GM13976 (cell line): ENCODE measurements at regions not wholly inside any gene's neighbourhood (a gene's known extent, or its start where the extent isn't known, plus 50 kb on each side); places are given as distances from the start of the nearest gene placed in this dataset.

Source experiments
- DNase-seq: peaks from one replicate; pipeline ENCODE4 v3.0.0; 2012; ENCODE audit warnings: low spot score
- in situ Hi-C: fragments of 300-500 bp; cut with MboI; formaldehyde crosslinking; loops from one replicate; pipeline ENCODE4 v1.12.0; 2022; ENCODE audit warnings: low sequenced_read_pairs, mixed read lengths, inconsistent platforms; ENCODE audit not compliant: unreplicated experiment
- TF ChIP-seq, protein P1 (sequence below): IDR thresholded peaks from 2 replicates; pipeline ENCODE4 v1.5.1; 2012; ENCODE audit warnings: borderline replicate concordance, mild to moderate bottlenecking; ENCODE audit not compliant: insufficient read depth; ENCODE audit errors: extremely low read depth, missing control alignments, control extremely low read depth

DNA sequence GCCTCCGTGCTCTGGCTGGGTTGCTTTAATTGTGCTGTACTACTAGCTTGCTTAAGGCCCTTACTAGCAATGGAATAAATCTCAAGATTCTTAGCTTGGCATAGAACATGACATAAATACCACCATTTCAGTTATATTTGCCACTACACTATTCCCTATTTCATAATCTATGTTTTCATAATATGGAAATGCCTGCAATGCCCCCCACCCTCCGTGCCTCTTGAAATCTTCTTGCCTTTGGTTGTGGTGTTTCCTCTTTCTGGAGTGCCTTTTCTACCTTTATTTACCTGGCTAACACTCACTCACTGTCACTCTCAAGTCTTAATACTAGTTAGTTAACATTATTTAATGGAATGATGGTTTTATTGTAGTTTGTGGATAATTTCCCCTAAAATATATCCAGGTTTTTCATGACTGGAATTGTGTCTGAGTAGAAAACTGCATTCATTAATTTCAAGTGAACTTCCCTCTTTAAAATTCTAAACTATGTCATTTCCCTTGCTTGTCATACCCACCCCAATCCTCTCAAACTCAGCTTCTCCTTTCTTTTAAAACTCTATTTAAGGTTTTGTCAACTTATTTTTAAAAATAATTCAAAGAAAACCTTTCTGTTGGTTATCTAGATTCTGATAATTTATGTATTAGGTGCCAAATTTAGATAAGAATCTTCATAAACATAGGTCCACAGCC lies 521.7 kb upstream of the DAB2 start:
- DNase-seq: no peak
- TF ChIP-seq, protein P1, sequence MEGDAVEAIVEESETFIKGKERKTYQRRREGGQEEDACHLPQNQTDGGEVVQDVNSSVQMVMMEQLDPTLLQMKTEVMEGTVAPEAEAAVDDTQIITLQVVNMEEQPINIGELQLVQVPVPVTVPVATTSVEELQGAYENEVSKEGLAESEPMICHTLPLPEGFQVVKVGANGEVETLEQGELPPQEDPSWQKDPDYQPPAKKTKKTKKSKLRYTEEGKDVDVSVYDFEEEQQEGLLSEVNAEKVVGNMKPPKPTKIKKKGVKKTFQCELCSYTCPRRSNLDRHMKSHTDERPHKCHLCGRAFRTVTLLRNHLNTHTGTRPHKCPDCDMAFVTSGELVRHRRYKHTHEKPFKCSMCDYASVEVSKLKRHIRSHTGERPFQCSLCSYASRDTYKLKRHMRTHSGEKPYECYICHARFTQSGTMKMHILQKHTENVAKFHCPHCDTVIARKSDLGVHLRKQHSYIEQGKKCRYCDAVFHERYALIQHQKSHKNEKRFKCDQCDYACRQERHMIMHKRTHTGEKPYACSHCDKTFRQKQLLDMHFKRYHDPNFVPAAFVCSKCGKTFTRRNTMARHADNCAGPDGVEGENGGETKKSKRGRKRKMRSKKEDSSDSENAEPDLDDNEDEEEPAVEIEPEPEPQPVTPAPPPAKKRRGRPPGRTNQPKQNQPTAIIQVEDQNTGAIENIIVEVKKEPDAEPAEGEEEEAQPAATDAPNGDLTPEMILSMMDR: no peak
- in situ Hi-C loops: loop anchor here (10.0 kb wide), 1 partner anchor 748 kb away; no protein-coding TSS in a partner anchor

DNA sequence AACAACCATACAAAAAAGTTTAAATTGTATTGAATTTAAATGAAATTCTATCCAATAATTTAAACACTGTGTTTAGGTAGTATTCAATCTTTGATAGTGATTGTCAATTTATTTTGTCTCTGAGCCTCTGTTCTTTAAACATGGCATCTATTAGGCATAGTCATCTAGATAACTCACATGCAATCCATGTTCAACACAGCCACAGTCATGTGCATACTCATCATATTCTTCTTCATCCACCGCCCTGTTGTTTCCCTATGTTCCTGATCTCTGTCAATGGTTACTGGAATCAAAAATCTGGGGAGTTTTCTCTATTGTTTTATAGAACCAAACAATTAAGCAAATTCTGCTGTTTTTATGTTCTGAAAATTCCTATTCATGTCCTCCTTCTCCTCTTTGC lies 521.1 kb upstream of the DAB2 start:
- in situ Hi-C loops: loop anchor here (10.0 kb wide), 1 partner anchor 749 kb away; no protein-coding TSS in a partner anchor
- TF ChIP-seq, protein P1: no peak
- DNase-seq: no peak

DNA sequence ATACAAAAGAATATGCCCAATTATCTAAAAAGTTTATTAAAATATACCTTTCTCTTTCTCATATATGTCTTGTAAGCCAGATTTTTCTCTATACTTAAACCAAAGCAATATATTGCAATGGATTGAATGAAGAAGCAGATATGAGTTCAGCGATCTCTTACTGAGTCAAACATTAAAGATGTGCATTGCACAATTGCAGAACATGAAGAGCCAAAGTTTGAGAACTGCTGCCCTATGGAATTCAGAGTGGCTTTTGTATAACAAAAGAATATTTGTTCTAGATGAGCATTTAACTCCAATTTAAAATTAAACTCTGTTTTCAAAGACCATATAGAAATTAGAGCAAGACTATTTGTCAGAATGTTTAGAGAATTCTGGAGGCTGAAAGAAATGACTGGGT lies 519.0 kb upstream of the DAB2 start:
- TF ChIP-seq, protein P1: no peak
- in situ Hi-C loops: loop anchor here (10.0 kb wide), 1 partner anchor 751 kb away; no protein-coding TSS in a partner anchor
- no peak for DNase-seq

DNA sequence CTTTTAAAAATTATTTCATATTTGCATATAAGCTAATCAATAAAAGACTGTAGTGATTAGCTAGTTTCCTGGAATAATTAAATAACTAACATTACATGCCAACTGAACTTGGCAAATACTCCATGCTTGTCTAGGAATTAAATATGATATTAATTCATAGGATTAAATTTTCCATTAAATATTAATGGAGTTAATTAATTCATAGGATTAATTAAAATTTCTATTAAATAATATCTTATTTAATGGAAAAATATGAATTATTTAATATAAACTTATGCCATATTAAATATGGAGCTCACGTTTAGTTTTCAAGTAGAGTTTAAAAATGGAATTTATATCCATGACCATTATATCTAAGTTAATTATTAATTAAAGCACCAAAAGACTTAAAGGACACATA lies 517.8 kb upstream of the DAB2 start:
- TF ChIP-seq, protein P1: no peak
- in situ Hi-C loops: loop anchor here (10.0 kb wide), 1 partner anchor 752 kb away; no protein-coding TSS in a partner anchor
- no peak for DNase-seq

DNA sequence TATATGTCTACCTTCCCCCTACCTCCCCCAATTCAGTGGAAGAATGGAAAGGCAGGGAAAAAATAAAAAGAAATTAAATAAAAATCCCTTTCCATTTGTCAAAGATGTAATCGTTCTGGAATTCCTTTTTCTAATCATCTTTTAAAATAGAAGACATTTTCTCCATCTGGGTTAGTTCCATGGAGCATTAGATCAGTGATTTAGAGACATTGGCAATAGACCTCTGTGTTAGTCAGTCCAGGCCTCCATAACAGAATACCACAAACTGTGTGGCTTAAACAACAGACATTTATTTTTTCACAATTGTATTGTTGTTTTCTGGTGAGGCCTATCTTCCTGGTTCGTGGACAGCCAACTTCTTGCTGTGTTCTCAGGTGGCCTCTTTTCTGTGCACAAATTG lies 516.6 kb upstream of the DAB2 start:
- TF ChIP-seq, protein P1: no peak
- no peak for DNase-seq
- in situ Hi-C loops: loop anchor here (10.0 kb wide), 1 partner anchor 753 kb away; no protein-coding TSS in a partner anchor

DNA sequence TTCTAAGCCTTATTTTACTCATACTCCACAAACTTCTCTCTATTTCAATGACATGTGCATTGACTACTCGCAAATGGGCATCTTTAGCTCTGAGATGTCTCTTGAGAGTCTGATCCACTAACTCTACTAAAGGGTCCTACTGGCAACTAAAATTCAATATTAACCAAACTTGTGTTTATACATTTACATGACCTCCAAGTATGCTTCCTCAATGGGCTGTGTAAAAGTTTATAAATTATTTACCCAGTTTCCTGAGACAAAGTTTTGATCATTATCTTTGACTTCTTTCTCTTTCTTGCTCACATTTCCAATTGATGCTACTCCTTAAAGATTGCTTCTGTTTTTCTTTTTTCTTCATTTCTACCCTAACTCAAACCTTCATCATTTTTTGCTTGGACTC lies 510.1 kb upstream of the DAB2 start:
- in situ Hi-C loops: no loop called here
- TF ChIP-seq, protein P1: no peak
- DNase-seq: no peak
